ENCODE measurements at regions not wholly inside any gene's neighbourhood (a gene's known extent, or its start where the extent isn't known, plus 50 kb on each side); places are given as distances from the start of the nearest gene placed in this dataset.
"Not testable (repeated sequence)": the region's sequence is repeated elsewhere in the genome, so short reads cannot be mapped to it uniquely, and the experiment has no call there.

DNA sequence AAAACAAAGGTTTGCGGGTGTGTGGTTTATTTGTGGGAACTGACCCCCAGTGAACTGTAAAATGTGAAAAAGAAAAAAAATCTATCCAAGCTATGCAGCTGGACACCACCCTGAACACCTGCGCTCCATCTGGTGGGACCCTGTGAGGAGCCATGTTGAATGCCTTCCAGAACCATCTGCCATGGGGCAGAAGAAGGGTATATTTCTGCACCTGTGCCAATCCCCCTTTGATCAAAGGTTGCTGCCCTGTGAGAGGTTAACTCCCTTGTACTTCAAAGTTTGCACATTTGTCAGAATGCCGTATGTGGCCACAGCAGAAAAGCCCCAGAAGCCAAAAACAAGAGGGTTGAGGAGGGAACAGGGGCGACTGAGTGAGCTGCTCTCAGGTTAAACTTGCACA is 148.5 kb upstream of the ALDH1B1 start:
- Histone ChIP-seq H3K27me3 (no peaks in the 10 kb centered on the region), H3K4me3 (no peak overlapping the region), H3K4me1 (peaks cover 6% of the 10 kb centered on the region), H3K36me3 (replicated peaks in 1 of 2; ENCODE audit: insufficient read depth in 1 of 2, low read depth in 2 of 2) (no peaks in the 10 kb centered on the region), H3K9me3 (no peaks in the 10 kb centered on the region), H3K27ac (no peak overlapping the region)
- 74 to 81% methylated on average over 4 of the region's 4 CpGs for WGBS, 2 donors
- ATAC-seq (no peak), DNase-seq (no peak)
- TF ChIP-seq POLR2A (IDR thresholded peaks at IDR 0.05): no peak
- TF ChIP-seq, protein P1, sequence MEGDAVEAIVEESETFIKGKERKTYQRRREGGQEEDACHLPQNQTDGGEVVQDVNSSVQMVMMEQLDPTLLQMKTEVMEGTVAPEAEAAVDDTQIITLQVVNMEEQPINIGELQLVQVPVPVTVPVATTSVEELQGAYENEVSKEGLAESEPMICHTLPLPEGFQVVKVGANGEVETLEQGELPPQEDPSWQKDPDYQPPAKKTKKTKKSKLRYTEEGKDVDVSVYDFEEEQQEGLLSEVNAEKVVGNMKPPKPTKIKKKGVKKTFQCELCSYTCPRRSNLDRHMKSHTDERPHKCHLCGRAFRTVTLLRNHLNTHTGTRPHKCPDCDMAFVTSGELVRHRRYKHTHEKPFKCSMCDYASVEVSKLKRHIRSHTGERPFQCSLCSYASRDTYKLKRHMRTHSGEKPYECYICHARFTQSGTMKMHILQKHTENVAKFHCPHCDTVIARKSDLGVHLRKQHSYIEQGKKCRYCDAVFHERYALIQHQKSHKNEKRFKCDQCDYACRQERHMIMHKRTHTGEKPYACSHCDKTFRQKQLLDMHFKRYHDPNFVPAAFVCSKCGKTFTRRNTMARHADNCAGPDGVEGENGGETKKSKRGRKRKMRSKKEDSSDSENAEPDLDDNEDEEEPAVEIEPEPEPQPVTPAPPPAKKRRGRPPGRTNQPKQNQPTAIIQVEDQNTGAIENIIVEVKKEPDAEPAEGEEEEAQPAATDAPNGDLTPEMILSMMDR (IDR thresholded peaks at IDR 0.05): no peak
- intact Hi-C loops (cut with DNase I): no loop called here

DNA sequence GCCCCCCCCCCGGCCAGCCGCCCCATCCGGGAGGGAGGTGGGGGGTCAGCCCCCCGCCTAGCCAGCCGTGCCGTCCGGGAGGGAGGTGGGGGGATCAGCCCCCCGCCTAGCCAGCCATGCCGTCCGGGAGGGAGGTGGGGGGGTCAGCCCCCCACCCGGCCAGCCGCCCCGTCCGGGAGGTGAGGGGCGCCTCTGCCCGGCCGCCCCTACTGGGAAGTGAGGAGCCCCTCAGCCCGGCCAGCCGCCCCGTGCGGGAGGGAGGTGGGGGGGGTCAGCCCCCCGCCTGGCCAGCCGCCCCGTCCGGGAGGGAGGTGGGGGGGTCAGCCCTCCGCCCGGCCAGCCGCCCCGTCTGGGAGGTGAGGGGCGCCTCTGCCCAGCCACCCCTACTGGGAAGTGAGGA is 150.4 kb upstream of the ALDH1B1 start:
- H3K27ac ChIP-seq; H3K4me1 ChIP-seq; H3K36me3 ChIP-seq (replicated peaks in 1 of 2; ENCODE audit: insufficient read depth in 1 of 2, low read depth in 2 of 2); H3K9me3 ChIP-seq; ATAC-seq; DNase-seq; H3K27me3 ChIP-seq; H3K4me3 ChIP-seq; intact Hi-C loops (cut with DNase I): not testable (repeated sequence)
- WGBS, 2 donors: no CpG with 5 or more reads among the region's 30 CpGs

DNA sequence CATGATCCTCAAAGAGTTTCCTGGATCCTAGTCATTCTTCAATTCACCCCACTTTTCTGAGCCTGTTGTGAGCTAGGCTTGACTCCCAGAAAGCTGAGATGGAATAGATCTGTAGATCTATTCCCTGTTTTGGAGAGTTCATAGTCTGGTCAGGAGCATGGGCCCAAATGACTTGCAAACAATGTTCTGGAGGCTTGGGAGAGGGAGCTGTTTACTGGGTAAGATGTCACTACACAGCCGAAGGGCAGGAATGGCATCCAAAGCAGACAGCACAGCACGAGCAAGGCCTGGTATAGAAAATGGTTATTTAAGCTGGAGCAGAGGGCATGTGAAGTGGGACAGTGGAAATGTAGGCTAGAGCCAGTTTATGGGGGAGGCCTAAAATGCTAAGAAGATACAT is 152.5 kb upstream of the ALDH1B1 start:
- no peaks in the 10 kb centered on the region for H3K36me3 ChIP-seq (replicated peaks in 1 of 2; ENCODE audit: insufficient read depth in 1 of 2, low read depth in 2 of 2)
- H3K9me3 ChIP-seq: no peaks in the 10 kb centered on the region
- intact Hi-C loops (cut with DNase I): no loop called here
- no peak overlapping the region for H3K27ac ChIP-seq
- DNase-seq: no peak
- TF ChIP-seq, protein P1 (IDR thresholded peaks at IDR 0.05): no peak
- TF ChIP-seq POLR2A (IDR thresholded peaks at IDR 0.05): no peak
- ATAC-seq: no peak
- H3K4me1 ChIP-seq: peaks cover 6% of the 10 kb centered on the region
- no peaks in the 10 kb centered on the region for H3K27me3 ChIP-seq
- H3K4me3 ChIP-seq: no peak overlapping the region
- WGBS, 2 donors: 82 to 100% methylated on average over 2 of the region's 2 CpGs

DNA sequence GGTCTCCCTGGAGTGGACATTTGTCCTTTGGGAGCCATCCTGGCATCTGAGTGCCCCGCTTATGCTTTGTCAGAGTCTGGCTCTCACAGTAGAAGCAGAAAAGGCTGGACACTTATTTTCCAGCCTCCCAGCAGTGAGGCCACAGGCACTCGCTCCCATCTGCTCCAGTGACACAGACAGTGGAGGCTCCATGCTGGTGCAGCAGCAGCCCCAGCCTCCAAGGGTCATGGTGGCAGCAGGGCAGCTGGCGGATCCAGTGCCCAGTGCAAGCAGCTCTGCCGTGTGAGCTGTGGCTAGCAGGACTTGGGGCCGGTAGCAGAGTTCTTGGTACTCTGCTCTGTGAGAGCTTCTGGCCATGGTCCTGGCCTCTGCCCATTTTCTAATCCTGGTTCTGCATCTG is 157.3 kb upstream of the ALDH1B1 start:
- Histone ChIP-seq H3K27me3 (no peaks in the 10 kb centered on the region), H3K27ac (no peak overlapping the region), H3K36me3 (replicated peaks in 1 of 2; ENCODE audit: insufficient read depth in 1 of 2, low read depth in 2 of 2) (no peaks in the 10 kb centered on the region), H3K4me3 (no peak overlapping the region), H3K4me1 (no peaks in the 10 kb centered on the region), H3K9me3 (no peaks in the 10 kb centered on the region)
- intact Hi-C loops (cut with DNase I): no loop called here
- 86 to 93% methylated on average over 5 of the region's 5 CpGs for WGBS, 2 donors
- TF ChIP-seq POLR2A (IDR thresholded peaks at IDR 0.05): no peak
- TF ChIP-seq, protein P1 (IDR thresholded peaks at IDR 0.05): no peak
- DNase-seq (no peak), ATAC-seq (no peak)

DNA sequence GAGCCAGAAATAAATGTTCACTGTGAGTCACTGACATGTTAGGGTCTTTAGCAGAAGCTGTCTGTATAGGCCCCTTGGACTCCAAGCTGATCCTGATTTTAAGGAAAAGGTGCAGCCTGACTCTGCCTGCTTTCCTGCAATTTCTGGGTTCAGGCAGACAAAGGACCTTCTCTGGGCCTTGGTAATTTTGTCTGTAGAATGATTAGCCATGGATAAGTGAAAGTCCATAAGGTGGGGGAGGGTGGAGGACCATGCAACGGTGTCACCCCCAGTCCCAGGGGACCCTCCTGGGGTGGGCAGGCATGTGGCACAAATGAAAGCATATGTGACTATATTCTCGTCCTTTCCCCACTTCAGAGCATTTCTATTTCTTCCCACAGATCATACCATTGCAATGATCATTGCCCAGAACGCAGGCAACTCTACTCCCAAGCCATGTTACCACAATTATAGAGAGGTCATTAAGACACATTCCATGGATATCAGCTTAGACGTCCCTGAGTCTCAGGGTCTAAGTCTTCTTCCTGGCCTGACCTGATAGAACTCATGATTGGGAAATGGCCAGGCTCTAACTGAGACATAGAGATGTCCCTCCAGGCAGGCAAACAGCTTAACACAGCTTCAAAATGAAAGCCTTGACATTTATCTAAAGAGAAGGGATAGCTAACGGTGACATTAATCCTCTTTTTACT is 157.9 kb upstream of the ALDH1B1 start:
- DNase-seq (no peak), ATAC-seq (no peak)
- WGBS, 2 donors: 69 to 78% methylated on average over 5 of the region's 5 CpGs
- no peak overlapping the region for H3K4me3 ChIP-seq
- intact Hi-C loops (cut with DNase I): loop anchor here (5.0 kb wide), 1 partner anchor 53 kb away; no protein-coding TSS in a partner anchor
- H3K27me3 ChIP-seq: no peaks in the 10 kb centered on the region
- no peaks in the 10 kb centered on the region for H3K9me3 ChIP-seq
- TF ChIP-seq POLR2A (IDR thresholded peaks at IDR 0.05): no peak
- TF ChIP-seq, protein P1 (IDR thresholded peaks at IDR 0.05): no peak
- H3K4me1 ChIP-seq: no peaks in the 10 kb centered on the region
- no peaks in the 10 kb centered on the region for H3K36me3 ChIP-seq (replicated peaks in 1 of 2; ENCODE audit: insufficient read depth in 1 of 2, low read depth in 2 of 2)
- H3K27ac ChIP-seq: no peak overlapping the region

Data from body of pancreas (tissue), 4 donors.